Colonic mucosa (tissue), 4 donors: ENCODE measurements at regions not wholly inside any gene's neighbourhood (a gene's known extent, or its start where the extent isn't known, plus 50 kb on each side); places are given as distances from the start of the nearest gene placed in this dataset.

Source experiments
- DNase-seq: peaks from one replicate; pipeline ENCODE4 v3.0.0-alpha.2; 2020
- H3K27ac ChIP-seq: fragments of 200-600 bp; one replicate; pipeline ENCODE4 v1.8.0; 2021
- H3K27me3 ChIP-seq: fragments of 200-600 bp; one replicate; pipeline ENCODE4 v1.8.0; 2021
- H3K36me3 ChIP-seq: fragments of 200-600 bp; one replicate; pipeline ENCODE4 v1.8.0; 2021
- H3K4me1 ChIP-seq: fragments of 200-600 bp; one replicate; pipeline ENCODE4 v1.8.0; 2021; ENCODE audit warnings: mild to moderate bottlenecking
- H3K4me3 ChIP-seq: fragments of 200-600 bp; one replicate; pipeline ENCODE4 v1.8.0; 2021
- H3K9ac ChIP-seq, 2 donors: one replicate each; pipeline ENCODE4 v1.7.0; 2013; ENCODE audit warnings: control low read depth in 2 of 2, low read depth in 2 of 2, low read length in 2 of 2
- H3K9me3 ChIP-seq: fragments of 200-600 bp; one replicate; pipeline ENCODE4 v1.8.0; 2021
- CTCF ChIP-seq: fragments of 200-600 bp; IDR thresholded peaks from one replicate; pipeline ENCODE4 v1.8.0; 2022; ENCODE audit warnings: antibody characterized with exemption, mild to moderate bottlenecking
- intact Hi-C: fragments of 100-400 bp; cut with DNase I; formaldehyde crosslinking; loops from one replicate; pipeline ENCODE4 v1.14.1; 2022
- donor health status: healthy.
- donor health status: DM: no; HTN: no; CAD: no.
- donor health status: DM: no; HTN: no; CAD: no.

GRCh38 chr10:65197935-65198334 is 1676.7 kb downstream of the REEP3 start:
- no peak for DNase-seq
- no peak overlapping the region for H3K9ac ChIP-seq
- intact Hi-C loops, result no loop called here
- no peak for TF ChIP-seq CTCF
- H3K36me3 ChIP-seq, result no peaks in the 10 kb centered on the region
- H3K27me3 ChIP-seq, result no peaks in the 10 kb centered on the region
- H3K4me1 ChIP-seq, result no peaks in the 10 kb centered on the region
- H3K9me3 ChIP-seq, result no peaks in the 10 kb centered on the region
- no peak overlapping the region for H3K27ac ChIP-seq
- no peak overlapping the region for H3K4me3 ChIP-seq

GRCh38 chr10:65201491-65201890 is 1680.3 kb downstream of the REEP3 start:
- H3K4me3 ChIP-seq, result no peak overlapping the region
- DNase-seq, result no peak
- intact Hi-C loops, result no loop called here

GRCh38 chr10:65204999-65205398 is 1683.8 kb downstream of the REEP3 start:
- H3K4me3 ChIP-seq, result no peak overlapping the region
- no peaks in the 10 kb centered on the region for H3K36me3 ChIP-seq
- H3K4me1 ChIP-seq, result no peaks in the 10 kb centered on the region
- no peaks in the 10 kb centered on the region for H3K9me3 ChIP-seq
- no peak for DNase-seq
- no peak overlapping the region for H3K9ac ChIP-seq
- TF ChIP-seq CTCF, result no peak
- intact Hi-C loops, result no loop called here
- no peak overlapping the region for H3K27ac ChIP-seq
- H3K27me3 ChIP-seq, result no peaks in the 10 kb centered on the region

More at GRCh38 chr10:65201491-65201890, 1680.3 kb downstream of the REEP3 start:
- H3K27me3 ChIP-seq, result no peaks in the 10 kb centered on the region
- TF ChIP-seq CTCF, result no peak
- H3K4me1 ChIP-seq, result no peaks in the 10 kb centered on the region
- H3K9ac ChIP-seq, result no peak overlapping the region
- H3K27ac ChIP-seq, result no peak overlapping the region
- H3K9me3 ChIP-seq, result no peaks in the 10 kb centered on the region
- H3K36me3 ChIP-seq, result no peaks in the 10 kb centered on the region

- no peak for DNase-seq
- H3K4me1 ChIP-seq, result no peaks in the 10 kb centered on the region
- H3K27me3 ChIP-seq, result no peaks in the 10 kb centered on the region
- H3K9ac ChIP-seq, result no peak overlapping the region
- H3K9me3 ChIP-seq, result no peaks in the 10 kb centered on the region
- H3K27ac ChIP-seq, result no peak overlapping the region
- no peak for TF ChIP-seq CTCF
- H3K4me3 ChIP-seq, result no peak overlapping the region
- intact Hi-C loops, result no loop called here
- H3K36me3 ChIP-seq, result no peaks in the 10 kb centered on the region
Observed at GRCh38 chr10:65213170-65213569, 1692.0 kb downstream of the REEP3 start.

- Histone ChIP-seq H3K4me1 (no peaks in the 10 kb centered on the region), H3K36me3 (no peaks in the 10 kb centered on the region), H3K9me3 (no peaks in the 10 kb centered on the region), H3K4me3 (no peak overlapping the region), H3K9ac (no peak overlapping the region), H3K27me3 (no peaks in the 10 kb centered on the region), H3K27ac (no peak overlapping the region)
- no peak for DNase-seq
- intact Hi-C loops, result no loop called here
- no peak for TF ChIP-seq CTCF
Observed at GRCh38 chr10:65219444-65219843, 1698.2 kb downstream of the REEP3 start.

GRCh38 chr10:65231148-65231547 is 1694.7 kb upstream of the LRRTM3 start:
- no peak overlapping the region for H3K4me3 ChIP-seq
- TF ChIP-seq CTCF, result no peak
- no peaks in the 10 kb centered on the region for H3K4me1 ChIP-seq
- no peak overlapping the region for H3K27ac ChIP-seq
- no peaks in the 10 kb centered on the region for H3K9me3 ChIP-seq
- H3K27me3 ChIP-seq, result no peaks in the 10 kb centered on the region
- no peak for DNase-seq
- intact Hi-C loops, result no loop called here
- no peaks in the 10 kb centered on the region for H3K36me3 ChIP-seq
- no peak overlapping the region for H3K9ac ChIP-seq
